ENCODE measurements at regions not wholly inside any gene's neighbourhood (a gene's known extent, or its start where the extent isn't known, plus 50 kb on each side); places are given as distances from the start of the nearest gene placed in this dataset.

DNA sequence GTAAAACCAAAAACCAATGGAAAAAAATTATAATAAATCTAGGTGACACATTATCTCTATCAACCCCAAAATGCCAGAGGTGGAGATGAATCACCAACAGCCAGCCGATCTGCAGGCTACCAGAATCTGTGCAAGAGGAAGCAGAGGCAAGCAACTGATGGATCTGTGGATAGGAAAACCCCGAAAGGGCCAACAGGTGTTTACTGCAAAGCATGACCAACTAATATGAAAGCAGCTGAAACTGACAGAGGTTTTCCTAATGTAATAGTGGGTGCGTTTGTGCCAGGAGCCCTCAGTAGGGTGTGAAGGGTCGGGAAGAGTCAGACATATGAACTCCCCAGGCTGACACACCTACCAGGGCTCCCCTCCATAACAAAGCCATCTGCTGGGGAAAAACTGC, 554.6 kb downstream of the RFC3 start:
- TF ChIP-seq, protein P1, sequence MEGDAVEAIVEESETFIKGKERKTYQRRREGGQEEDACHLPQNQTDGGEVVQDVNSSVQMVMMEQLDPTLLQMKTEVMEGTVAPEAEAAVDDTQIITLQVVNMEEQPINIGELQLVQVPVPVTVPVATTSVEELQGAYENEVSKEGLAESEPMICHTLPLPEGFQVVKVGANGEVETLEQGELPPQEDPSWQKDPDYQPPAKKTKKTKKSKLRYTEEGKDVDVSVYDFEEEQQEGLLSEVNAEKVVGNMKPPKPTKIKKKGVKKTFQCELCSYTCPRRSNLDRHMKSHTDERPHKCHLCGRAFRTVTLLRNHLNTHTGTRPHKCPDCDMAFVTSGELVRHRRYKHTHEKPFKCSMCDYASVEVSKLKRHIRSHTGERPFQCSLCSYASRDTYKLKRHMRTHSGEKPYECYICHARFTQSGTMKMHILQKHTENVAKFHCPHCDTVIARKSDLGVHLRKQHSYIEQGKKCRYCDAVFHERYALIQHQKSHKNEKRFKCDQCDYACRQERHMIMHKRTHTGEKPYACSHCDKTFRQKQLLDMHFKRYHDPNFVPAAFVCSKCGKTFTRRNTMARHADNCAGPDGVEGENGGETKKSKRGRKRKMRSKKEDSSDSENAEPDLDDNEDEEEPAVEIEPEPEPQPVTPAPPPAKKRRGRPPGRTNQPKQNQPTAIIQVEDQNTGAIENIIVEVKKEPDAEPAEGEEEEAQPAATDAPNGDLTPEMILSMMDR (IDR thresholded peaks at IDR 0.05) = no peak
- TF ChIP-seq POLR2A (IDR thresholded peaks at IDR 0.05) = no peak

Measured in thyroid gland (tissue), 4 donors.